ENCODE measurements at regions not wholly inside any gene's neighbourhood (a gene's known extent, or its start where the extent isn't known, plus 50 kb on each side); places are given as distances from the start of the nearest gene placed in this dataset.

GRCh38 chr10:80784695-80785094 lies 247.0 kb downstream of the SH2D4B start:
- CTCF ChIA-PET = no interaction called here
- ATAC-seq (no peak), DNase-seq (ENCODE audit: low read depth, low spot score) (no peak)
- Histone ChIP-seq H3K27ac (ENCODE audit: low read length) (no peak overlapping the region), H3K4me1 (ENCODE audit: control insufficient read depth, insufficient read depth, low read length) (no peaks in the 10 kb centered on the region), H3K27me3 (ENCODE audit: control insufficient read depth, insufficient read depth, low read length) (no peaks in the 10 kb centered on the region), H3K36me3 (ENCODE audit: control insufficient read depth, insufficient read depth, low read length) (no peaks in the 10 kb centered on the region), H3K9me3 (ENCODE audit: control insufficient read depth, insufficient read depth, low read depth, low read length) (no peaks in the 10 kb centered on the region), H3K4me3 (ENCODE audit: low read depth in 2 of 2, low read length in 2 of 2) (no peak overlapping the region)
- BruUV-seq (replicated peaks) = no TSS peak
- no peak for TF ChIP-seq CTCF (IDR thresholded peaks at IDR 0.05)
- TF ChIP-seq, protein P1, sequence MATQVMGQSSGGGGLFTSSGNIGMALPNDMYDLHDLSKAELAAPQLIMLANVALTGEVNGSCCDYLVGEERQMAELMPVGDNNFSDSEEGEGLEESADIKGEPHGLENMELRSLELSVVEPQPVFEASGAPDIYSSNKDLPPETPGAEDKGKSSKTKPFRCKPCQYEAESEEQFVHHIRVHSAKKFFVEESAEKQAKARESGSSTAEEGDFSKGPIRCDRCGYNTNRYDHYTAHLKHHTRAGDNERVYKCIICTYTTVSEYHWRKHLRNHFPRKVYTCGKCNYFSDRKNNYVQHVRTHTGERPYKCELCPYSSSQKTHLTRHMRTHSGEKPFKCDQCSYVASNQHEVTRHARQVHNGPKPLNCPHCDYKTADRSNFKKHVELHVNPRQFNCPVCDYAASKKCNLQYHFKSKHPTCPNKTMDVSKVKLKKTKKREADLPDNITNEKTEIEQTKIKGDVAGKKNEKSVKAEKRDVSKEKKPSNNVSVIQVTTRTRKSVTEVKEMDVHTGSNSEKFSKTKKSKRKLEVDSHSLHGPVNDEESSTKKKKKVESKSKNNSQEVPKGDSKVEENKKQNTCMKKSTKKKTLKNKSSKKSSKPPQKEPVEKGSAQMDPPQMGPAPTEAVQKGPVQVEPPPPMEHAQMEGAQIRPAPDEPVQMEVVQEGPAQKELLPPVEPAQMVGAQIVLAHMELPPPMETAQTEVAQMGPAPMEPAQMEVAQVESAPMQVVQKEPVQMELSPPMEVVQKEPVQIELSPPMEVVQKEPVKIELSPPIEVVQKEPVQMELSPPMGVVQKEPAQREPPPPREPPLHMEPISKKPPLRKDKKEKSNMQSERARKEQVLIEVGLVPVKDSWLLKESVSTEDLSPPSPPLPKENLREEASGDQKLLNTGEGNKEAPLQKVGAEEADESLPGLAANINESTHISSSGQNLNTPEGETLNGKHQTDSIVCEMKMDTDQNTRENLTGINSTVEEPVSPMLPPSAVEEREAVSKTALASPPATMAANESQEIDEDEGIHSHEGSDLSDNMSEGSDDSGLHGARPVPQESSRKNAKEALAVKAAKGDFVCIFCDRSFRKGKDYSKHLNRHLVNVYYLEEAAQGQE (IDR thresholded peaks at IDR 0.05; ENCODE audit: insufficient read depth in 1 of 2, low read depth in 2 of 2, low read length in 1 of 2) = no peak
- no peak for TF ChIP-seq POLR2AphosphoS5 (IDR thresholded peaks at IDR 0.05; ENCODE audit: low read depth, low read length)
- TF ChIP-seq SIN3A (IDR thresholded peaks at IDR 0.05; ENCODE audit: borderline replicate concordance, insufficient read depth, low read depth, low read length) = no peak
- TF ChIP-seq TCF7L2 (IDR thresholded peaks at IDR 0.05; ENCODE audit: low read depth, low read length) = no peak
- POLR2A ChIA-PET = no interaction called here
- intact Hi-C loops (cut with micrococcal nuclease; ENCODE audit: unreplicated experiment) = no loop called here
- in situ Hi-C loops (cut with HindIII; ENCODE audit: low pct_unique_long_range_greater_than_20kb, low sequenced_read_pairs) = no loop called here

- ATAC-seq (no peak), DNase-seq (ENCODE audit: low read depth, low spot score) (no peak)
- no peaks in the 10 kb centered on the region for H3K36me3 ChIP-seq (ENCODE audit: control insufficient read depth, insufficient read depth, low read length)
- in situ Hi-C loops (cut with HindIII; ENCODE audit: low pct_unique_long_range_greater_than_20kb, low sequenced_read_pairs) (no loop called here), intact Hi-C loops (cut with micrococcal nuclease; ENCODE audit: unreplicated experiment) (no loop called here)
- H3K27me3 ChIP-seq (ENCODE audit: control insufficient read depth, insufficient read depth, low read length) = no peaks in the 10 kb centered on the region
- ChIA-PET POLR2A (interaction anchor here (0.7 kb wide), 1 partner anchor 16 kb away, joined by 6 read pairs; no protein-coding TSS in a partner anchor), CTCF (no interaction called here)
- H3K4me1 ChIP-seq (ENCODE audit: control insufficient read depth, insufficient read depth, low read length) = no peaks in the 10 kb centered on the region
- no peak overlapping the region for H3K27ac ChIP-seq (ENCODE audit: low read length)
- no peak overlapping the region for H3K4me3 ChIP-seq (ENCODE audit: low read depth in 2 of 2, low read length in 2 of 2)
- no peak for TF ChIP-seq CTCF (IDR thresholded peaks at IDR 0.05)
- TF ChIP-seq SIN3A (IDR thresholded peaks at IDR 0.05; ENCODE audit: borderline replicate concordance, insufficient read depth, low read depth, low read length) = no peak
- no peak for TF ChIP-seq TCF7L2 (IDR thresholded peaks at IDR 0.05; ENCODE audit: low read depth, low read length)
- TF ChIP-seq, protein P1 (IDR thresholded peaks at IDR 0.05; ENCODE audit: insufficient read depth in 1 of 2, low read depth in 2 of 2, low read length in 1 of 2) = no peak
- no peak for TF ChIP-seq POLR2AphosphoS5 (IDR thresholded peaks at IDR 0.05; ENCODE audit: low read depth, low read length)
- BruUV-seq (replicated peaks) = no TSS peak
- no peaks in the 10 kb centered on the region for H3K9me3 ChIP-seq (ENCODE audit: control insufficient read depth, insufficient read depth, low read depth, low read length)
Measured at GRCh38 chr10:80786322-80786721, 248.6 kb downstream of the SH2D4B start.

Measured in Panc1 (cell line).